ACC112 (cell line): ENCODE measurements at regions not wholly inside any gene's neighbourhood (a gene's known extent, or its start where the extent isn't known, plus 50 kb on each side); places are given as distances from the start of the nearest gene placed in this dataset.
"Not testable (repeated sequence)": the region's sequence is repeated elsewhere in the genome, so short reads cannot be mapped to it uniquely, and the experiment has no call there.

Experiments used
- H2AFZ ChIP-seq: fragments of 200-600 bp; sonication (generic); one replicate; pipeline ENCODE4 v1.6.0; 2017; ENCODE audit warnings: antibody characterized with exemption, low read length; ENCODE audit not compliant: unreplicated experiment
- H3K27ac ChIP-seq: fragments of 200-600 bp; sonication (generic); 2 replicates; pipeline ENCODE4 v1.5.1; 2014; ENCODE audit warnings: low read depth, mild to moderate bottlenecking, antibody characterized with exemption, low read length, moderate library complexity
- H3K27me3 ChIP-seq: fragments of 200-600 bp; sonication (generic); 2 replicates; pipeline ENCODE4 v1.6.1; 2014; ENCODE audit warnings: mild to moderate bottlenecking, antibody characterized with exemption, low read length, moderate library complexity, mixed read lengths; ENCODE audit not compliant: insufficient read depth
- H3K36me3 ChIP-seq: fragments of 200-600 bp; sonication (generic); 2 replicates; pipeline ENCODE4 v1.6.1; 2016; ENCODE audit warnings: mild to moderate bottlenecking, antibody characterized with exemption, low read length, moderate library complexity, mixed read lengths; ENCODE audit not compliant: insufficient read depth
- H3K4me1 ChIP-seq: fragments of 200-600 bp; sonication (generic); one replicate; pipeline ENCODE4 v1.6.1; 2016; ENCODE audit warnings: low read length, mixed read lengths; ENCODE audit not compliant: insufficient read depth, unreplicated experiment, control insufficient read depth
- H3K4me3 ChIP-seq: fragments of 200-600 bp; sonication (generic); 2 replicates; pipeline ENCODE4 v1.5.1; 2014; ENCODE audit warnings: mild to moderate bottlenecking, low read depth, low read length
- H3K79me2 ChIP-seq: fragments of 200-600 bp; sonication (generic); one replicate; pipeline ENCODE4 v1.6.0; 2016; ENCODE audit warnings: low read length; ENCODE audit not compliant: control insufficient read depth, unreplicated experiment, insufficient read depth

GRCh38 chr11:80921310-80921709 is 1480.5 kb upstream of the TENM4 start:
- not testable (repeated sequence) for H3K4me3 ChIP-seq

GRCh38 chr11:80916173-80916798 is 1475.5 kb upstream of the TENM4 start:
- Histone ChIP-seq H3K4me3 (no peak overlapping the region), H3K27ac (no peak overlapping the region), H3K79me2 (no peaks in the 10 kb centered on the region), H3K4me1 (no peaks in the 10 kb centered on the region), H2AFZ (no peak overlapping the region), H3K36me3 (no peaks in the 10 kb centered on the region), H3K27me3 (no peaks in the 10 kb centered on the region)

More at GRCh38 chr11:80921310-80921709, 1480.5 kb upstream of the TENM4 start:
- not testable (repeated sequence) for H2AFZ ChIP-seq, H3K36me3 ChIP-seq, H3K27me3 ChIP-seq, H3K79me2 ChIP-seq, H3K27ac ChIP-seq, H3K4me1 ChIP-seq

- no peaks in the 10 kb centered on the region for H3K27me3 ChIP-seq
- no peak overlapping the region for H3K4me3 ChIP-seq
- no peaks in the 10 kb centered on the region for H3K36me3 ChIP-seq
- H2AFZ ChIP-seq = no peak overlapping the region
- no peak overlapping the region for H3K27ac ChIP-seq
- no peaks in the 10 kb centered on the region for H3K4me1 ChIP-seq
- no peaks in the 10 kb centered on the region for H3K79me2 ChIP-seq
Observed at GRCh38 chr11:80914311-80914710, 1473.5 kb upstream of the TENM4 start.

GRCh38 chr11:80911666-80912065 is 1470.8 kb upstream of the TENM4 start:
- Histone ChIP-seq H3K36me3 (no peaks in the 10 kb centered on the region), H3K27me3 (no peaks in the 10 kb centered on the region), H3K27ac (no peak overlapping the region), H3K79me2 (no peaks in the 10 kb centered on the region), H3K4me1 (no peaks in the 10 kb centered on the region), H3K4me3 (no peak overlapping the region), H2AFZ (no peak overlapping the region)

- Histone ChIP-seq H3K27ac (no peak overlapping the region), H3K4me3 (peak overlapping the region; percentile 2; the same call in 1 of the 2 replicates), H2AFZ (peak overlapping the region; percentile 30), H3K4me1 (peaks cover 19% of the 10 kb centered on the region), H3K27me3 (no peaks in the 10 kb centered on the region), H3K36me3 (no peaks in the 10 kb centered on the region), H3K79me2 (no peaks in the 10 kb centered on the region)
Observed at GRCh38 chr11:80900265-80900664, 1459.4 kb upstream of the TENM4 start.

GRCh38 chr11:80899381-80899780 is 1458.6 kb upstream of the TENM4 start:
- Histone ChIP-seq H2AFZ (peak overlapping the region; percentile 21), H3K79me2 (no peaks in the 10 kb centered on the region), H3K4me3 (no peak overlapping the region; the same call in 1 of the 2 replicates), H3K4me1 (peaks cover 19% of the 10 kb centered on the region), H3K27me3 (no peaks in the 10 kb centered on the region), H3K27ac (peak overlapping the region; percentile 56), H3K36me3 (no peaks in the 10 kb centered on the region)

GRCh38 chr11:80898910-80899309 is 1458.1 kb upstream of the TENM4 start:
- peaks cover 19% of the 10 kb centered on the region for H3K4me1 ChIP-seq
- H2AFZ ChIP-seq = peak overlapping the region; percentile 21
- peak overlapping the region; percentile 56 for H3K27ac ChIP-seq
- no peaks in the 10 kb centered on the region for H3K79me2 ChIP-seq
- H3K36me3 ChIP-seq = no peaks in the 10 kb centered on the region
- H3K4me3 ChIP-seq = no peak overlapping the region; the same call in 1 of the 2 replicates
- no peaks in the 10 kb centered on the region for H3K27me3 ChIP-seq

- H3K27ac ChIP-seq = no peak overlapping the region
- H3K4me3 ChIP-seq = no peak overlapping the region
- no peaks in the 10 kb centered on the region for H3K79me2 ChIP-seq
- no peak overlapping the region for H2AFZ ChIP-seq
- peaks cover 8% of the 10 kb centered on the region for H3K4me1 ChIP-seq
- no peaks in the 10 kb centered on the region for H3K27me3 ChIP-seq
- H3K36me3 ChIP-seq = no peaks in the 10 kb centered on the region
Observed at GRCh38 chr11:80886684-80887083, 1445.9 kb upstream of the TENM4 start.

- Histone ChIP-seq H3K36me3 (no peaks in the 10 kb centered on the region), H3K27ac (no peak overlapping the region), H3K4me3 (no peak overlapping the region), H2AFZ (no peak overlapping the region), H3K27me3 (no peaks in the 10 kb centered on the region), H3K4me1 (peaks cover 6% of the 10 kb centered on the region), H3K79me2 (no peaks in the 10 kb centered on the region)
Observed at GRCh38 chr11:80873310-80873999, 1432.6 kb upstream of the TENM4 start.

- Histone ChIP-seq H2AFZ (no peak overlapping the region), H3K27me3 (no peaks in the 10 kb centered on the region), H3K36me3 (no peaks in the 10 kb centered on the region), H3K4me3 (no peak overlapping the region), H3K4me1 (peaks cover 6% of the 10 kb centered on the region), H3K27ac (no peak overlapping the region), H3K79me2 (no peaks in the 10 kb centered on the region)
Observed at GRCh38 chr11:80872116-80872728, 1431.4 kb upstream of the TENM4 start.

- peaks cover 5% of the 10 kb centered on the region for H3K4me1 ChIP-seq
- H2AFZ ChIP-seq = no peak overlapping the region
- H3K36me3 ChIP-seq = no peaks in the 10 kb centered on the region
- no peak overlapping the region for H3K27ac ChIP-seq
- H3K4me3 ChIP-seq = no peak overlapping the region
- H3K27me3 ChIP-seq = no peaks in the 10 kb centered on the region
- no peaks in the 10 kb centered on the region for H3K79me2 ChIP-seq
Observed at GRCh38 chr11:80868831-80869230, 1428.0 kb upstream of the TENM4 start.
